Neuronal stem cell (in vitro differentiated cells): ENCODE measurements at regions not wholly inside any gene's neighbourhood (a gene's known extent, or its start where the extent isn't known, plus 50 kb on each side); places are given as distances from the start of the nearest gene placed in this dataset.

Source experiments
- DNase-seq: peaks from one replicate; pipeline ENCODE4 v3.0.0-alpha.2; 2013; ENCODE audit warnings: low spot score
- H2AFZ ChIP-seq: one replicate; pipeline ENCODE4 v1.6.1; 2013; ENCODE audit warnings: mild to moderate bottlenecking, low read length, inconsistent platforms
- H2AK5ac ChIP-seq: 2 replicates; pipeline ENCODE4 v1.6.1; 2013; ENCODE audit warnings: low read depth, mild to moderate bottlenecking, inconsistent platforms, low read length, moderate library complexity, mixed read lengths
- H2BK120ac ChIP-seq: 2 replicates; pipeline ENCODE4 v1.6.1; 2013; ENCODE audit warnings: low read depth, mild to moderate bottlenecking, inconsistent platforms, low read length, moderate library complexity, mixed read lengths
- H2BK12ac ChIP-seq: one replicate; pipeline ENCODE4 v1.6.1; 2013; ENCODE audit warnings: low read length, inconsistent platforms
- H2BK15ac ChIP-seq: 2 replicates; pipeline ENCODE4 v1.6.1; 2013; ENCODE audit warnings: mild to moderate bottlenecking, low read length, inconsistent platforms, mixed read lengths
- H2BK5ac ChIP-seq: one replicate; pipeline ENCODE4 v1.6.1; 2013; ENCODE audit warnings: inconsistent platforms, mild to moderate bottlenecking, low read length, moderate library complexity
- H3K14ac ChIP-seq: one replicate; pipeline ENCODE4 v1.6.1; 2013; ENCODE audit warnings: low read length, inconsistent platforms
- H3K18ac ChIP-seq: 2 replicates; pipeline ENCODE4 v1.6.1; 2013; ENCODE audit warnings: low read length, inconsistent platforms
- H3K23ac ChIP-seq: 2 replicates; pipeline ENCODE4 v1.6.1; 2013; ENCODE audit warnings: low read depth, mild to moderate bottlenecking, mixed read lengths, low read length, inconsistent platforms; ENCODE audit not compliant: poor library complexity
- H3K27ac ChIP-seq: replicated peaks from 3 replicates; pipeline ENCODE4 v1.5.1; 2013; ENCODE audit warnings: low read length, inconsistent platforms
- H3K27me3 ChIP-seq, 3 experiments: 2 replicates each; pipeline ENCODE4 v1.6.1; 2013; ENCODE audit warnings: low read length in 3 of 3, mild to moderate bottlenecking in 2 of 3, inconsistent platforms in 1 of 3, low read depth in 1 of 3, mixed read lengths in 1 of 3, moderate library complexity in 1 of 3; ENCODE audit not compliant: control insufficient read depth in 3 of 3, insufficient read depth in 3 of 3
- H3K36me3 ChIP-seq, 2 donors: replicated peaks in 1 of 2; 2 replicates each; pipeline ENCODE4 v1.6.1; 2013; ENCODE audit warnings: low read length in 2 of 2; ENCODE audit not compliant: control insufficient read depth in 2 of 2, insufficient read depth in 2 of 2
- H3K4ac ChIP-seq: 2 replicates; pipeline ENCODE4 v1.6.1; 2013; ENCODE audit warnings: inconsistent platforms, mild to moderate bottlenecking, low read length, moderate library complexity
- H3K4me1 ChIP-seq, 2 donors: 1 replicate in 1 of 2; 2 replicates in 1 of 2; pipeline ENCODE4 v1.6.1; 2013; ENCODE audit warnings: low read length in 2 of 2, low read depth in 1 of 2; ENCODE audit not compliant: control insufficient read depth in 2 of 2, insufficient read depth in 1 of 2
- H3K4me2 ChIP-seq: one replicate; pipeline ENCODE4 v1.6.1; 2013; ENCODE audit warnings: mild to moderate bottlenecking, low read length, inconsistent platforms; ENCODE audit not compliant: insufficient read depth, poor library complexity, severe bottlenecking
- H3K4me3 ChIP-seq, 2 donors: 2 replicates each; pipeline ENCODE4 v1.5.1; 2013; ENCODE audit warnings: low read length in 2 of 2, mild to moderate bottlenecking in 2 of 2, inconsistent platforms in 1 of 2, moderate library complexity in 1 of 2
- H3K79me1 ChIP-seq: one replicate; pipeline ENCODE4 v1.6.1; 2013; ENCODE audit warnings: low read depth, mild to moderate bottlenecking, inconsistent platforms, low read length, moderate library complexity
- H3K9ac ChIP-seq: one replicate; pipeline ENCODE4 v1.6.1; 2013; ENCODE audit warnings: mild to moderate bottlenecking, low read depth, low read length, inconsistent platforms; ENCODE audit not compliant: poor library complexity
- H3K9me3 ChIP-seq, 2 donors: replicated peaks in 1 of 2; 2 replicates each; pipeline versions ENCODE3 to v1.6.1; 2013; ENCODE audit warnings: low read length in 2 of 2, mild to moderate bottlenecking in 2 of 2, inconsistent platforms in 1 of 2, low read depth in 1 of 2, mixed read lengths in 1 of 2, moderate library complexity in 1 of 2; ENCODE audit not compliant: control insufficient read depth in 2 of 2, insufficient read depth in 1 of 2
- H4K8ac ChIP-seq: one replicate; pipeline ENCODE4 v1.6.1; 2013; ENCODE audit warnings: low read depth, mild to moderate bottlenecking, inconsistent platforms, low read length, moderate library complexity
- H4K91ac ChIP-seq: one replicate; pipeline ENCODE4 v1.6.1; 2013; ENCODE audit warnings: low read length, low read depth, mild to moderate bottlenecking, inconsistent platforms; ENCODE audit not compliant: poor library complexity
- WGBS, 2 donors: extraction: QIAGEN DNeasy Blood & Tissue Kit; methylation state at CpG; one replicate each; pipeline ENCODE4 v1.1.7; 2013; ENCODE audit warnings: missing lambda C conversion rate in 2 of 2, mixed read lengths in 1 of 2; ENCODE audit not compliant: insufficient read length in 2 of 2, insufficient replicate concordance in 1 of 2; ENCODE audit errors: extremely low coverage in 2 of 2; 5-methylcytosine and 5-hydroxymethylcytosine counted together

- Histone ChIP-seq H3K4ac (no peak overlapping the region), H3K23ac (no peak overlapping the region), H4K91ac (no peak overlapping the region), H3K9me3 (no peaks in the 10 kb centered on the region), H3K27me3 (no peaks in the 10 kb centered on the region), H3K4me1 (no peaks in the 10 kb centered on the region), H3K36me3 (no peaks in the 10 kb centered on the region), H2AFZ (no peak overlapping the region), H2BK12ac (no peak overlapping the region), H3K9ac (no peak overlapping the region), H4K8ac (no peak overlapping the region), H2BK15ac (no peak overlapping the region), H3K4me3 (no peak overlapping the region), H3K14ac (no peak overlapping the region), H3K27ac (no peak overlapping the region), H3K4me2 (no peak overlapping the region), H3K18ac (no peak overlapping the region), H2BK120ac (no peak overlapping the region), H2AK5ac (no peak overlapping the region), H2BK5ac (no peak overlapping the region), H3K79me1 (no peaks in the 10 kb centered on the region)
- no peak for DNase-seq
- no CpG with 5 or more reads among the region's 4 CpGs for WGBS, 2 donors
Measured at GRCh38 chr6:22670605-22671004, 101.2 kb downstream of the HDGFL1 start.

GRCh38 chr6:22673474-22673873 is 104.1 kb downstream of the HDGFL1 start:
- H2BK120ac ChIP-seq = no peak overlapping the region
- no peak overlapping the region for H3K27ac ChIP-seq
- no peak overlapping the region for H4K91ac ChIP-seq
- H3K9me3 ChIP-seq = no peaks in the 10 kb centered on the region
- no peak overlapping the region for H3K4me2 ChIP-seq
- H2BK12ac ChIP-seq = no peak overlapping the region
- H2BK5ac ChIP-seq = no peak overlapping the region
- H3K4me1 ChIP-seq = peaks cover 0 to 1% of the 10 kb centered on the region in 2 donors
- H3K4me3 ChIP-seq = no peak overlapping the region
- H2BK15ac ChIP-seq = no peak overlapping the region
- no peak overlapping the region for H3K4ac ChIP-seq
- no peak for DNase-seq
- H3K9ac ChIP-seq = no peak overlapping the region
- no peaks in the 10 kb centered on the region for H3K27me3 ChIP-seq
- no peak overlapping the region for H3K14ac ChIP-seq
- no peak overlapping the region for H2AFZ ChIP-seq
- no peaks in the 10 kb centered on the region for H3K79me1 ChIP-seq
- no peak overlapping the region for H3K23ac ChIP-seq
- no peak overlapping the region for H3K18ac ChIP-seq
- H2AK5ac ChIP-seq = no peak overlapping the region
- no CpG with 5 or more reads among the region's 3 CpGs for WGBS, 2 donors
- H3K36me3 ChIP-seq = no peaks in the 10 kb centered on the region
- no peak overlapping the region for H4K8ac ChIP-seq

GRCh38 chr6:22680950-22681349 is 111.6 kb downstream of the HDGFL1 start:
- no peak overlapping the region for H3K9ac ChIP-seq
- H2BK15ac ChIP-seq = no peak overlapping the region
- no peak overlapping the region for H3K14ac ChIP-seq
- H4K8ac ChIP-seq = no peak overlapping the region
- no peaks in the 10 kb centered on the region for H3K36me3 ChIP-seq
- no peak overlapping the region for H3K27ac ChIP-seq
- H2BK5ac ChIP-seq = no peak overlapping the region
- H2BK12ac ChIP-seq = no peak overlapping the region
- no CpG with 5 or more reads among the region's 7 CpGs for WGBS, 2 donors
- no peak overlapping the region for H3K4ac ChIP-seq
- no peak overlapping the region for H3K18ac ChIP-seq
- no peak overlapping the region for H4K91ac ChIP-seq
- H2AFZ ChIP-seq = no peak overlapping the region
- H3K4me3 ChIP-seq = no peak overlapping the region
- H3K27me3 ChIP-seq = no peaks in the 10 kb centered on the region
- peaks cover 2 to 5% of the 10 kb centered on the region in 2 donors for H3K4me1 ChIP-seq
- no peak for DNase-seq
- H2AK5ac ChIP-seq = no peak overlapping the region
- no peak overlapping the region for H3K23ac ChIP-seq
- H3K9me3 ChIP-seq = no peaks in the 10 kb centered on the region
- H2BK120ac ChIP-seq = no peak overlapping the region
- no peak overlapping the region for H3K4me2 ChIP-seq
- H3K79me1 ChIP-seq = no peaks in the 10 kb centered on the region

- no peak overlapping the region for H3K4ac ChIP-seq
Measured at GRCh38 chr6:22681761-22682160, 112.4 kb downstream of the HDGFL1 start.

More at GRCh38 chr6:22681761-22682160, 112.4 kb downstream of the HDGFL1 start:
- H3K4me1 ChIP-seq = peaks cover 2 to 5% of the 10 kb centered on the region in 2 donors
- H3K14ac ChIP-seq = no peak overlapping the region
- no peak overlapping the region for H2AFZ ChIP-seq
- H2BK12ac ChIP-seq = no peak overlapping the region
- no peaks in the 10 kb centered on the region for H3K27me3 ChIP-seq
- no peak overlapping the region for H2BK120ac ChIP-seq
- H3K18ac ChIP-seq = no peak overlapping the region
- no peaks in the 10 kb centered on the region for H3K9me3 ChIP-seq
- H3K4me2 ChIP-seq = no peak overlapping the region
- no CpG with 5 or more reads among the region's 3 CpGs for WGBS, 2 donors
- H2BK5ac ChIP-seq = no peak overlapping the region
- no peak overlapping the region for H3K23ac ChIP-seq
- no peak overlapping the region for H3K27ac ChIP-seq
- H3K9ac ChIP-seq = no peak overlapping the region
- H4K91ac ChIP-seq = no peak overlapping the region
- H3K36me3 ChIP-seq = no peaks in the 10 kb centered on the region
- no peak overlapping the region for H2BK15ac ChIP-seq
- no peak overlapping the region for H2AK5ac ChIP-seq
- no peak overlapping the region for H4K8ac ChIP-seq
- no peak overlapping the region for H3K4me3 ChIP-seq
- H3K79me1 ChIP-seq = no peaks in the 10 kb centered on the region
- DNase-seq = no peak
